A673 (cell line): ENCODE measurements at regions not wholly inside any gene's neighbourhood (a gene's known extent, or its start where the extent isn't known, plus 50 kb on each side); places are given as distances from the start of the nearest gene placed in this dataset.

Source experiments
- BruUV-seq: library from RNA; stranded (reverse); fragments of 400-500 nt; replicated peaks from 2 replicates; lab custom pipeline; 2021; lab: Mats Ljungman, UMichigan
- CTCF ChIA-PET: fragments of 300-600 bp; sonication (Branson Sonifier 250); formaldehyde crosslinking; loops from one replicate; lab custom pipeline; 2022; ENCODE audit warnings: antibody characterized with exemption; lab: Charles Lee
- POLR2A ChIA-PET: fragments of 300-600 bp; sonication (Branson Sonifier 250); formaldehyde crosslinking; loops from one replicate; lab custom pipeline; 2022; ENCODE audit warnings: antibody characterized with exemption; ENCODE audit not compliant: low non-redundant PET; lab: Charles Lee
- DNase-seq: peaks from one replicate; pipeline ENCODE4 v3.0.0-alpha.2; 2015; ENCODE audit warnings: low spot score
- H3K27ac ChIP-seq: fragments of 200-600 bp; sonication (generic); 2 replicates; pipeline ENCODE4 v1.5.1; 2016; ENCODE audit warnings: mixed run types, low read depth, mild to moderate bottlenecking, mixed read lengths, antibody characterized with exemption, low read length; ENCODE audit not compliant: poor library complexity, severe bottlenecking
- H3K27me3 ChIP-seq: fragments of 200-600 bp; sonication (generic); replicated peaks from 2 replicates; pipeline ENCODE4 v1.6.1; 2017; ENCODE audit warnings: mixed run types, low read depth, mild to moderate bottlenecking, mixed read lengths, antibody characterized with exemption, low read length; ENCODE audit not compliant: insufficient read depth, poor library complexity
- H3K36me3 ChIP-seq: fragments of 200-600 bp; sonication (generic); 2 replicates; pipeline ENCODE4 v1.6.1; 2016; ENCODE audit warnings: mixed run types, mild to moderate bottlenecking, mixed read lengths, antibody characterized with exemption, low read length; ENCODE audit not compliant: insufficient read depth, poor library complexity, severe bottlenecking
- H3K4me1 ChIP-seq: fragments of 200-600 bp; sonication (generic); 2 replicates; pipeline ENCODE4 v1.6.1; 2017; ENCODE audit warnings: mixed run types, mild to moderate bottlenecking, mixed read lengths, antibody characterized with exemption, low read length; ENCODE audit not compliant: insufficient read depth, poor library complexity, severe bottlenecking
- H3K4me3 ChIP-seq: fragments of 200-600 bp; sonication (generic); 2 replicates; pipeline ENCODE4 v1.5.1; 2016; ENCODE audit warnings: low read depth, mixed run types, mild to moderate bottlenecking, mixed read lengths, low read length; ENCODE audit not compliant: poor library complexity, severe bottlenecking
- H3K9me3 ChIP-seq: fragments of 200-600 bp; sonication (generic); 2 replicates; pipeline ENCODE4 v1.6.1; 2016; ENCODE audit warnings: mixed run types, low read depth, mild to moderate bottlenecking, mixed read lengths, antibody characterized with exemption, low read length; ENCODE audit not compliant: poor library complexity, severe bottlenecking
- CTCF ChIP-seq: fragments of 300-800, 200-600 bp; sonication (generic); conservative IDR thresholded peaks from 2 replicates; pipeline ENCODE4 v1.5.1; 2017; ENCODE audit warnings: low read depth, mild to moderate bottlenecking, antibody characterized with exemption, low read length, moderate library complexity, mixed read lengths
- EZH2 ChIP-seq: fragments of 200-600 bp; sonication (generic); IDR thresholded peaks from 2 replicates; pipeline ENCODE4 v1.6.1; 2017; ENCODE audit warnings: borderline replicate concordance, low read depth, mild to moderate bottlenecking, mixed read lengths, antibody characterized with exemption, low read length; ENCODE audit not compliant: poor library complexity, severe bottlenecking
- intact Hi-C: fragments of 100-400 bp; cut with micrococcal nuclease; formaldehyde crosslinking; loops from one replicate; pipeline ENCODE4 v1.10.0; 2022; ENCODE audit not compliant: unreplicated experiment

DNA sequence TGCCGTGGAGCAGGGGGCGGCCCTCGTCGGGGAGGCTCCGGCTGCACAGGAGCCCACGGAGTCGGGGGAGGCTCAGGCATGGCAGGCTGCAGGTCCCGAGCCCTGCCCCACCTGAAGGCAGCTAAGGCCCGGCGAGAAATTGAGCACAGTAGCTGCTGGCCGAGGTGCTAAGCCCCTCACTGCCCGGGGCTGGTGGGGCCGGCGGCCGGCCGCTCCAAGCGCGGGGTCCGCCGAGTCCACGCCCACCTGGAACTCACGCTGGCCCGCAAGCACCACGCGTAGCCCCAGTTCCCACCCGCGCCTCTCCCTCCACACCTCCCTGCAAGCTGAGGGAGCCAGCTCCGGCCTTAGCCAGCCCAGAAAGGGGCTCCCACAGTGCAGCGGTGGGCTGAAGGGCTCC lies 589.4 kb downstream of the PPP4R3C start:
- no peak for DNase-seq
- ChIA-PET POLR2A (no interaction called here), CTCF (no interaction called here)
- Histone ChIP-seq H3K27me3 (no peaks in the 10 kb centered on the region), H3K27ac (no peak overlapping the region), H3K4me3 (no peak overlapping the region), H3K36me3 (no peaks in the 10 kb centered on the region), H3K4me1 (no peaks in the 10 kb centered on the region), H3K9me3 (peaks cover 5% of the 10 kb centered on the region)
- no peak for TF ChIP-seq CTCF
- TF ChIP-seq EZH2, result no peak
- no TSS peak for BruUV-seq
- intact Hi-C loops, result no loop called here

DNA sequence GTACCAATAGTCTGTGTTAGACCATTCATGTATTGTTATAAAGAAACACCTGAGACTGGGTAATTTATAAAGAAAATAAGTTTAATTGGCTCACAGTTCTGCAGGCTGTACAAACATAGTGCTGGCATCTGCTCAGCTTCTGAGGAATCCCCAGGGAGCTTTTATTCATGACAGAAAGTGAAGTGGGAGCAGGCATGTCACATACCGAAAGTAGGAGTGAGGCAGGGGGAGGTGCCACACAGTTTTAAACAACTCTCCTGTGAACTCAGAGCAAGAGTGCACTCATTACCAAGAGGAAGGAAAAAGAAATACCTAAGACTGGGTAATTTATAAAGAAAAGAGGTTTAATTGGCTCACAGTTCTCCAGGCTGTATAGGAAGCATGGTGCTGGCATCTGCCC lies 591.2 kb downstream of the PPP4R3C start:
- TF ChIP-seq EZH2, result no peak
- TF ChIP-seq CTCF, result no peak
- CTCF ChIA-PET, result no interaction called here
- DNase-seq, result no peak
- H3K36me3 ChIP-seq, result no peaks in the 10 kb centered on the region
- no peaks in the 10 kb centered on the region for H3K27me3 ChIP-seq
- POLR2A ChIA-PET, result no interaction called here
- no peak overlapping the region for H3K27ac ChIP-seq
- H3K4me3 ChIP-seq, result no peak overlapping the region
- H3K9me3 ChIP-seq, result peaks cover 5% of the 10 kb centered on the region
- BruUV-seq, result no TSS peak
- H3K4me1 ChIP-seq, result no peaks in the 10 kb centered on the region
- intact Hi-C loops, result no loop called here

GRCh38 chrX:26851981-26852380 lies 611.2 kb downstream of the PPP4R3C start:
- no peak overlapping the region for H3K4me3 ChIP-seq

More at GRCh38 chrX:26851981-26852380, 611.2 kb downstream of the PPP4R3C start:
- Histone ChIP-seq H3K4me1 (no peaks in the 10 kb centered on the region), H3K9me3 (no peaks in the 10 kb centered on the region), H3K27me3 (no peaks in the 10 kb centered on the region), H3K27ac (no peak overlapping the region), H3K36me3 (no peaks in the 10 kb centered on the region)
- intact Hi-C loops, result no loop called here
- ChIA-PET POLR2A (no interaction called here), CTCF (no interaction called here)
- TF ChIP-seq EZH2, result no peak
- no peak for TF ChIP-seq CTCF
- no TSS peak for BruUV-seq
- no peak for DNase-seq
